Adrenal gland (tissue), 9 donors: ENCODE measurements at regions not wholly inside any gene's neighbourhood (a gene's known extent, or its start where the extent isn't known, plus 50 kb on each side); places are given as distances from the start of the nearest gene placed in this dataset.
"Not testable (repeated sequence)": the region's sequence is repeated elsewhere in the genome, so short reads cannot be mapped to it uniquely, and the experiment has no call there.

Experiments used
- DNase-seq, 7 donors: peaks; one replicate each; pipeline ENCODE4 v3.0.0-alpha.2; 2019 to 2020
- H3K27ac ChIP-seq, 5 donors: fragments of 200-600 bp; sonication (generic) in 4 of 5; 1 replicate in 3 of 5; 2 replicates in 2 of 5; pipeline versions ENCODE4 v1.5.1 to v1.8.0; 2016 to 2020; ENCODE audit warnings: mild to moderate bottlenecking in 1 of 5
- H3K27me3 ChIP-seq: fragments of 200-600 bp; 2 replicates; pipeline ENCODE4 v1.8.0; 2021
- H3K36me3 ChIP-seq, 2 donors: fragments of 200-600 bp; replicated peaks in 1 of 2; 1 replicate in 1 of 2; 2 replicates in 1 of 2; pipeline versions ENCODE4 v1.5.1 to v1.8.0; 2018 to 2022
- H3K4me1 ChIP-seq, 2 donors: fragments of 200-600 bp; replicated peaks in 1 of 2; 1 replicate in 1 of 2; 2 replicates in 1 of 2; pipeline versions ENCODE4 v1.5.1 to v1.8.0; 2018 to 2021
- H3K4me3 ChIP-seq, 4 donors: fragments of 200-600 bp; sonication (generic) in 3 of 4; one replicate each; pipeline ENCODE4 v1.5.1; 2016 to 2018
- H3K9me3 ChIP-seq, 3 donors: fragments of 200-600 bp; sonication (generic) in 1 of 3; replicated peaks in 1 of 3; 1 replicate in 2 of 3; 2 replicates in 1 of 3; pipeline versions ENCODE4 v1.5.1 to v1.8.0; 2016 to 2021
- POLR2A ChIP-seq, 2 donors: fragments of 450-650 bp; IDR thresholded peaks; one replicate each; pipeline ENCODE4 v1.6.1; 2017; ENCODE audit warnings: antibody characterized with exemption in 2 of 2, mild to moderate bottlenecking in 2 of 2, moderate library complexity in 1 of 2
- WGBS, 4 donors: extraction: QIAGEN DNeasy Blood & Tissue Kit in 2 of 4; methylation state at CpG; one replicate each; pipeline versions ENCODE4 v1.1.5 to v1.1.7; 2013 to 2017; 5-methylcytosine and 5-hydroxymethylcytosine counted together
- intact Hi-C, 2 donors: fragments of 100-400 bp; cut with DNase I; formaldehyde crosslinking; loops; one replicate each; pipeline versions ENCODE4 v1.14.1 to v1.15.0; 2022 to 2023
- TF ChIP-seq, protein P1 (sequence below), 6 experiments: fragments of 450-650 bp in 4 of 6; fragments of 200-600 bp in 2 of 6; sonication (generic) in 1 of 6; IDR thresholded peaks; 1 replicate in 5 of 6; 2 replicates in 1 of 6; pipeline versions ENCODE4 v1.5.1 to v1.8.0; 2016 to 2021; ENCODE audit warnings: antibody characterized with exemption in 6 of 6, mild to moderate bottlenecking in 2 of 6, moderate library complexity in 1 of 6
- donor health status: healthy with polysubstance abuse.
- donor health status: Bipolar disorder and iron deficiency.
- donor health status: DM: yes; HTN: yes; CAD: no.
- donor health status: DM: no; HTN: no; CAD: no.
- donor health status: DM: no; HTN: no; CAD: no.

DNA sequence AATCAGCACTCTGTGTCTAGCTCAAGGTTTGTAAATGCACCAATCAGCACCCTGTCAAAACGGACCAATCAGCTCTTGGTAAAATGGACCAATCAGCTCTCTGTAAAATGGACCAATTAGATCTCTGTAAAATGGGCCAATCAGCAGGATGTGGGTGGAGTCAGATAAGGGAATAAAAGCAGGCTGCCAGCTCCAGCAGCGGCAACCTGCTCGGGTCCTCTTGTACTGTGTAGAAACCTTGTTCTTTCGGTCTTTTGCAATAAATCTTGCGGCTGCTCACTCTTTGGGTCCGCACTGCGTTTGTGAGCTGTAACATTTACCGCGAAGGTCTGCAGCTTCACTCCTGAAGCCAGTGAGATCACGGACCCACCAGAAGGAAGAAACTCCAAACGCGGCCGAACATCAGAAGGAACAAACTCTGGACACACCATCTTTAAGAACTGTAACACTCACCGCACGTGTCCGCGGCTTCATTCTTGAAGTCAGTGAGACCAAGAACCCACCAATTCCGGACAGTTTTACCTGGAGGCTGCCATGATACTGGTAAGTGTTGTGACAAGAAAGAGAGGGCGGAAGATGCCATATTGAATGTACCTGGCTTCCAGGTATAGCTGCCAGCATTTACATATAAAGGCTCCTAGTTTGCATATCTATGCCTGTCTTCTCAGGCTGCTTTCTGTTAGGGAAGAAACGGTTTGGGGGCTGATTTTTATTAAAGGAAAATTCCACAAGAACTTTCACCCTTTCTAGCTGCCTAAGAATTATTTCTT is 758.5 kb upstream of the CTNND2 start:
- TF ChIP-seq, protein P1, sequence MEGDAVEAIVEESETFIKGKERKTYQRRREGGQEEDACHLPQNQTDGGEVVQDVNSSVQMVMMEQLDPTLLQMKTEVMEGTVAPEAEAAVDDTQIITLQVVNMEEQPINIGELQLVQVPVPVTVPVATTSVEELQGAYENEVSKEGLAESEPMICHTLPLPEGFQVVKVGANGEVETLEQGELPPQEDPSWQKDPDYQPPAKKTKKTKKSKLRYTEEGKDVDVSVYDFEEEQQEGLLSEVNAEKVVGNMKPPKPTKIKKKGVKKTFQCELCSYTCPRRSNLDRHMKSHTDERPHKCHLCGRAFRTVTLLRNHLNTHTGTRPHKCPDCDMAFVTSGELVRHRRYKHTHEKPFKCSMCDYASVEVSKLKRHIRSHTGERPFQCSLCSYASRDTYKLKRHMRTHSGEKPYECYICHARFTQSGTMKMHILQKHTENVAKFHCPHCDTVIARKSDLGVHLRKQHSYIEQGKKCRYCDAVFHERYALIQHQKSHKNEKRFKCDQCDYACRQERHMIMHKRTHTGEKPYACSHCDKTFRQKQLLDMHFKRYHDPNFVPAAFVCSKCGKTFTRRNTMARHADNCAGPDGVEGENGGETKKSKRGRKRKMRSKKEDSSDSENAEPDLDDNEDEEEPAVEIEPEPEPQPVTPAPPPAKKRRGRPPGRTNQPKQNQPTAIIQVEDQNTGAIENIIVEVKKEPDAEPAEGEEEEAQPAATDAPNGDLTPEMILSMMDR (IDR thresholded peaks at IDR 0.05) = no peak
- TF ChIP-seq POLR2A (IDR thresholded peaks at IDR 0.05) = no peak
- H3K36me3 ChIP-seq = no peaks in the 10 kb centered on the region
- WGBS, 4 donors = 82 to 89% (median 85%) methylated on average over 20 of the region's 20 CpGs

DNA sequence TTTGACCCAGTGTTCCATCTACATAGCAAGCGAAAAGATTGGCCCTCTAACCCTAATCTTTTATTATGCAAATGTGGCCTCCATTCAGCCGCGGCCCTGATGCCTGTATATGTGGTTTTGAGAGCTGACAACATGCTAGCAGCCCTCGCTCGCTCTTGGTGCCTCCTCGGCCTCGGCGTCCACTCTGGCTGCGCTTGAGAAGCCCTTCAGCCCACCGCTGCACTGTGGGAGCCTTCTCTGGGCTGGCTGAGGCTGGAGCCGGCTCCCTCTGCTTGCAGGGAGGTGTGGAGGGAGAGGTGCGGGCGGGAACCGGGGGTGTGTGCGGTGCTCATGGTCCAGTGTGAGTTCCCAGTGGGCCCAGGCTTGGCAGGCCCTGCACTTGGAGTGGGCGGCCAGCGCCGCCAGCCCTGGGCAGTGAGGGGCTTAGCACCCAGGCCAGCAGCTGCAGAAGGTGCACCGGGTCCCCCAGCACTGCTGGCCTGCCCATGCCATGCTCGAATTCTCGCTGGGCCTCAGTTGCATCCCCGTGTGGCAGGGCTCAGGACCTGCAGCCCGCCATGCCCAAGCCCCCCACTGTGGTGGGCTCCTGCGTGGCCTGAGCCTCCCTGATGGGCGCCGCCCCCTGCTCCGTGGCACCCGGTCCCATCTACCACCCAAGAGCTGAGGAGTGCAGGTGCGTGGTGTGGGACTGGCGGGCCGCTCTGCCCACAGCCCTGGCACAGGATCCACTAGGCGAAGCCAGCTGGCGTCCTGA is 757.5 kb upstream of the CTNND2 start:
- intact Hi-C loops = no loop called here

More for the DNA sequence above, 758.5 kb upstream of the CTNND2 start:
- no peaks in the 10 kb centered on the region for H3K9me3 ChIP-seq
- H3K4me3 ChIP-seq = no peak overlapping the region
- H3K27ac ChIP-seq = no peak overlapping the region
- no peaks in the 10 kb centered on the region for H3K4me1 ChIP-seq
- no peak for DNase-seq
- no peaks in the 10 kb centered on the region for H3K27me3 ChIP-seq
- intact Hi-C loops = no loop called here

DNA sequence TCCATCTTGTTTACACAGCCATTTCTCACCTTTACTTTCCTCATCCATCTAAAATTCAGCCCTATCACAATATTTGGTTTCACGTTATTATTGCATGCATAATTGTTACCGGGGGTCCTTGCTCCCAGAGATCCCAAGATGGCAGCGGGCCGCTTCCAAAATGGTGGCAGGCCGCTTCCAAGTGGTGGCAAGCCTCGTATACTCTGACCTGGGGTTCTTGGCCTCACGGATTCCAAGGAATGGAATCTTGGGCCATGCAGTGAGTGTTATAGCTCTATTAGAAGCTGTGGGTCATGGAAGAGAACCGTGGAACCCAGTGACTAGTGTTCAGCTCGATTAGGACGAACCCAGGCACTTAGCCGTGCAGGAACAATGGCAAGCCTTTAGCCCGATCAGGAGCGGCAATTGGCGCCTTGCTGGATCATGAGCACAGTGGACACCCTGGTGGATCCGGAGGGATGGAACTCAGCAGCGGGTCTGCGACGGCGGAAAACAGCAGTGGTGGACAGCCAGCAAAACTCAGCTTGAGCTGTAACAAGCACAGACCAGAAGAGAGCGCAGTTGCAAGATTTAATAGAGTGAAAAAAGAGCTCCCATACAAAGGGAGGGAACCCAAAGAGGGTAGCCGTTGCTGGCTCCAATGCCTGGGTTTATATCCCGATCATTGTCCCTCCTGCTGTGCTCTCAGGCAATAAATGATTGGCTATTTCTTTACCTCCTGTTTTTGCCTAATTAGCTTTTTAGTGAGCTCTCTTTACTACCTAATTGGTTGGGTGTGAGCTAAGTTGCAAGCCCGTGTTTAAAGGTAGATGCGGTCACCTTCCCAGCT is 756.2 kb upstream of the CTNND2 start:
- H3K4me3 ChIP-seq, H3K36me3 ChIP-seq, intact Hi-C loops, DNase-seq, H3K27ac ChIP-seq, H3K27me3 ChIP-seq, H3K9me3 ChIP-seq, H3K4me1 ChIP-seq: not testable (repeated sequence)
- WGBS, 4 donors = 81 to 85% (median 84%) methylated on average over 21 to 24 of the region's 24 CpGs

More for the DNA sequence above, 757.5 kb upstream of the CTNND2 start:
- no peak for TF ChIP-seq POLR2A (IDR thresholded peaks at IDR 0.05)
- TF ChIP-seq, protein P1 (IDR thresholded peaks at IDR 0.05) = no peak
- H3K4me3 ChIP-seq = no peak overlapping the region
- no peak for DNase-seq
- 85 to 92% (median 89%) methylated on average over 19 to 33 of the region's 33 CpGs for WGBS, 4 donors
- no peak overlapping the region for H3K27ac ChIP-seq
- no peaks in the 10 kb centered on the region for H3K27me3 ChIP-seq
- H3K9me3 ChIP-seq = no peaks in the 10 kb centered on the region
- H3K4me1 ChIP-seq = no peaks in the 10 kb centered on the region
- H3K36me3 ChIP-seq = no peaks in the 10 kb centered on the region

DNA sequence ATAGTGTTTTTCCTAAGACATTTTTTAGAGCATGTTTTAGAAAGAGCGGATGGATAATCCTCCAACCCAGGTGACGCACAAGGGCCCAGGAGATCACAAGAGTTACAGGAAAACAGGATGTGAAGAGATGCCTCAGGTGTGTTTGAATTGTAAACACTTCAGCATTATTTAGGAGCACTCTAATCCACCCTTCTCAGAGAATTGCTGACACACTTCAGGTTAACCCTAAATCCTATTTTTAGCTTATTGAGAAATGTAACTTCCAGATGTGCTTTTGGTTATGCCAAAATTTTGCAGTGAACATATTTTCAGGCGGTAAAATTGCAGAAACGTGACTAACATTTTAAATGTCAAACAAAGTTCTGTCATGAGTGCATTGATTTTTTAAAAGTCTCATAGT is 755.4 kb upstream of the CTNND2 start:
- no peak for DNase-seq
- TF ChIP-seq, protein P1 (IDR thresholded peaks at IDR 0.05) = no peak
- TF ChIP-seq POLR2A (IDR thresholded peaks at IDR 0.05) = no peak
- no peak overlapping the region for H3K4me3 ChIP-seq
- no peaks in the 10 kb centered on the region for H3K9me3 ChIP-seq
- H3K27ac ChIP-seq = no peak overlapping the region
- H3K36me3 ChIP-seq = no peaks in the 10 kb centered on the region
- H3K4me1 ChIP-seq = no peaks in the 10 kb centered on the region
- 75 to 86% (median 79%) methylated on average over 4 of the region's 4 CpGs for WGBS, 4 donors
- intact Hi-C loops = no loop called here
- H3K27me3 ChIP-seq = no peaks in the 10 kb centered on the region
